ENCODE measurements at regions not wholly inside any gene's neighbourhood (a gene's known extent, or its start where the extent isn't known, plus 50 kb on each side); places are given as distances from the start of the nearest gene placed in this dataset.

DNA sequence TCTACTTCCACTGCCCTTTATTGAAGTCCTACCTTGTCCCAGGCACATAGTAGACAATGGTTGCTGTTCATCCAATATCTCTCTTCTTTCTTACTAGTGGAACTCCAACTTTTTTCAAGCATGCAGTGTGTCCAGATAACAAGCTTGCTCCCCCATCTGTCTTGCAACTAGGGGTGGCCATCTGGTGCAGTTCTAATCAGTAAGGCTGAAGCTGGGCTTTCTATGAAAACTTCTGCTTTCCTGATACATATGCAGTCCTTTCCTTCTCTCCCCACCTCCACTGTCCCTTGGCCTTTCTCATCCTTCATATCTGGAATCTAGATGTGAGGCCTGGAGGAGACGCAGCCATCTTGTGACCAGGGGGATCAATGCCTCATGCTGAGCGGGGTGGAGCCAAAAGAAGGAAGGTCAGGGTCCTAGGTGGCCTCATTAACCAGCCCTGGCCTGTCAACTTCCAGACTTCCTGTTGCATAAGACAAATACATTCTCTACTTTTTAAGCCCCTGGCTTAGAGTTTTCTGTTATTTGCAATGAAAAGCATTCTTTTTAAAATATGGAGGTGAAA lies 59.6 kb upstream of the ZFP64 start:
- Histone ChIP-seq H3K18ac (ENCODE audit: extremely low read depth, low read length) (no peak overlapping the region), H3K23ac (ENCODE audit: insufficient read length) (no peak overlapping the region), H2AK5ac (ENCODE audit: low read depth, low read length) (no peak overlapping the region), H3K9ac (replicated peaks in 1 of 4; ENCODE audit: extremely low read depth in 1 of 4, low read depth in 3 of 4, low read length in 3 of 4) (no peak overlapping the region), H3K79me1 (ENCODE audit: low read depth, low read length) (no peaks in the 10 kb centered on the region), H4K91ac (replicated peaks; ENCODE audit: insufficient read length, low read length) (no peak overlapping the region), H3K23me2 (ENCODE audit: low read depth, low read length) (no peaks in the 10 kb centered on the region), H3K36me3 (ENCODE audit: control insufficient read depth in 2 of 4, insufficient read depth in 4 of 4, low read length in 3 of 4) (no peaks in the 10 kb centered on the region), H2BK12ac (ENCODE audit: low read depth, low read length) (no peak overlapping the region), H2AFZ (ENCODE audit: low read length) (no peak overlapping the region), H3K9me3 (ENCODE audit: insufficient read depth in 2 of 2, low read depth in 1 of 2, low read length in 1 of 2) (peaks cover 0 to 5% of the 10 kb centered on the region in 2 experiments; a peak in 1 of 4 replicates), H3K4me2 (ENCODE audit: insufficient read depth in 1 of 2, low read depth in 2 of 2, low read length in 2 of 2) (no peak overlapping the region), H3K4me1 (replicated peaks in 1 of 4; ENCODE audit: control insufficient read depth in 3 of 4, insufficient read depth in 4 of 4, low read length in 3 of 4) (no peaks in the 10 kb centered on the region), H3K4ac (replicated peaks; ENCODE audit: insufficient read length, low read depth, low read length) (no peak overlapping the region), H3K27ac (ENCODE audit: low read depth, low read length) (no peak overlapping the region), H3K4me3 (ENCODE audit: extremely low read depth in 1 of 4, insufficient read depth in 2 of 4, low read depth in 3 of 4, low read length in 4 of 4) (no peak overlapping the region), H3K14ac (ENCODE audit: insufficient read length) (no peak overlapping the region), H2BK20ac (ENCODE audit: low read length) (no peak overlapping the region), H4K20me1 (replicated peaks in 1 of 2; ENCODE audit: control insufficient read depth in 1 of 2, insufficient read depth in 2 of 2, low read length in 2 of 2) (no peaks in the 10 kb centered on the region), H2BK15ac (ENCODE audit: low read length) (no peak overlapping the region), H3K56ac (replicated peaks; ENCODE audit: insufficient read length, low read depth, low read length) (no peak overlapping the region), H2BK5ac (ENCODE audit: low read depth, low read length) (no peak overlapping the region), H3K27me3 (replicated peaks in 1 of 4; ENCODE audit: control insufficient read depth in 3 of 4, extremely low read depth in 1 of 4, insufficient read depth in 3 of 4, low read length in 3 of 4) (no peaks in the 10 kb centered on the region), H3K79me2 (ENCODE audit: control insufficient read depth in 1 of 2, insufficient read depth in 2 of 2, low read length in 2 of 2) (no peaks in the 10 kb centered on the region), H2BK120ac (replicated peaks; ENCODE audit: low read depth, low read length) (no peak overlapping the region), H4K5ac (ENCODE audit: insufficient read length, low read depth, low read length) (no peak overlapping the region), H4K8ac (ENCODE audit: extremely low read depth, insufficient read depth, low read length) (no peak overlapping the region)
- 95% methylated on average over 2 of the region's 2 CpGs; no CpG with 5 or more reads in 1 of the 2 experiments for WGBS, 2 experiments (ENCODE audit: extremely low coverage in 1 of 2, insufficient coverage in 1 of 2, insufficient read length in 1 of 2, insufficient replicate concordance in 2 of 2, low coverage in 1 of 2, low lambda C conversion rate in 2 of 2, missing lambda C conversion rate in 1 of 2)
- ChIA-PET POLR2A (ENCODE audit: partially characterized antibody) (no interaction called here), CTCF (ENCODE audit: partially characterized antibody) (interaction anchor here (1.1 kb wide), 1 partner anchor 154 kb away, joined by 3 read pairs; no protein-coding TSS in a partner anchor)
- TF ChIP-seq NANOG (IDR thresholded peaks at IDR 0.05; ENCODE audit: insufficient read depth, low read depth, low read length, poor library complexity, severe bottlenecking) = no peak
- TF ChIP-seq KDM4A (IDR thresholded peaks at IDR 0.05; ENCODE audit: low read depth, low read length, severe bottlenecking) = no peak
- no peak for TF ChIP-seq HDAC2 (IDR thresholded peaks at IDR 0.05; ENCODE audit: borderline replicate concordance in 1 of 2, low read depth in 2 of 2, low read length in 2 of 2)
- TF ChIP-seq RAD21 (IDR thresholded peaks at IDR 0.05 in 1 of 2, conservative IDR thresholded peaks at IDR 0.05 in 1 of 2; ENCODE audit: low read depth in 2 of 2, low read length in 2 of 2) = no peak
- TF ChIP-seq SP2 (IDR thresholded peaks at IDR 0.05; ENCODE audit: low read length) = no peak
- no peak for TF ChIP-seq FOSL1 (IDR thresholded peaks at IDR 0.05; ENCODE audit: insufficient read depth, low read depth, low read length)
- no peak for TF ChIP-seq SIX5 (IDR thresholded peaks at IDR 0.05; ENCODE audit: low read depth, low read length)
- TF ChIP-seq BRCA1 (IDR thresholded peaks at IDR 0.05; ENCODE audit: low read depth, low read length) = no peak
- TF ChIP-seq JUND (IDR thresholded peaks at IDR 0.05; ENCODE audit: low read length) = no peak
- no peak for TF ChIP-seq TAF7 (optimal IDR thresholded peaks at IDR 0.05; ENCODE audit: borderline replicate concordance, low read depth, low read length)
- TF ChIP-seq RNF2 (IDR thresholded peaks at IDR 0.05; ENCODE audit: borderline replicate concordance, low read depth, low read length, missing control alignments, poor library complexity, severe bottlenecking) = no peak
- TF ChIP-seq BCL11A (IDR thresholded peaks at IDR 0.05; ENCODE audit: low read depth in 2 of 2, low read length in 2 of 2) = no peak
- TF ChIP-seq CEBPB (IDR thresholded peaks at IDR 0.05; ENCODE audit: low read depth, low read length) = no peak
- DNase-seq (ENCODE audit: low read depth in 1 of 2, low spot score in 2 of 2) (no peak), FAIRE-seq (no peak)

Measured in H1 (cell line).